ENCODE measurements at regions not wholly inside any gene's neighbourhood (a gene's known extent, or its start where the extent isn't known, plus 50 kb on each side); places are given as distances from the start of the nearest gene placed in this dataset.
"Not testable (repeated sequence)": the region's sequence is repeated elsewhere in the genome, so short reads cannot be mapped to it uniquely, and the experiment has no call there.

DNA sequence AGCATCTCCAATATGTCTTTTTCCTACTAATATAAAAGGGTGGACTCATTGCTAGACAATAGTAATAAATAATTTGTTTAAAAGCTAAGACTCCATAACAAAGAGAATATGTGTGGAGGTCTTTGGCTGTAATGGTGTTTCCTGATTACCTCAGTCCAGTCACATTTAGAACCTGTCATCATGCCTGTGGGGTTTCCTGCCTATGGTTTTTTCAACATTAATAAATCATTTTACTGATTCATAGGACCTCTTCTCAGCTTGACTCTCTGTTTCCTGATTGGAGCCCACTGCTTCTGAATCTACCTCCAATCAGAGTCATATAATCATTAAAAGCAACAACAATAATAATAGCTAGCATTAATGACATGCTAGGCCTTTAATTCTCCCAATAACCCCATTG is 52.4 kb upstream of the GNAI1 start:
- no peak for DNase-seq (ENCODE audit: low read depth, low spot score)

GRCh38 chr7:80078886-80079285 is 55.7 kb upstream of the GNAI1 start:
- DNase-seq (ENCODE audit: low read depth, low spot score) = no peak

DNA sequence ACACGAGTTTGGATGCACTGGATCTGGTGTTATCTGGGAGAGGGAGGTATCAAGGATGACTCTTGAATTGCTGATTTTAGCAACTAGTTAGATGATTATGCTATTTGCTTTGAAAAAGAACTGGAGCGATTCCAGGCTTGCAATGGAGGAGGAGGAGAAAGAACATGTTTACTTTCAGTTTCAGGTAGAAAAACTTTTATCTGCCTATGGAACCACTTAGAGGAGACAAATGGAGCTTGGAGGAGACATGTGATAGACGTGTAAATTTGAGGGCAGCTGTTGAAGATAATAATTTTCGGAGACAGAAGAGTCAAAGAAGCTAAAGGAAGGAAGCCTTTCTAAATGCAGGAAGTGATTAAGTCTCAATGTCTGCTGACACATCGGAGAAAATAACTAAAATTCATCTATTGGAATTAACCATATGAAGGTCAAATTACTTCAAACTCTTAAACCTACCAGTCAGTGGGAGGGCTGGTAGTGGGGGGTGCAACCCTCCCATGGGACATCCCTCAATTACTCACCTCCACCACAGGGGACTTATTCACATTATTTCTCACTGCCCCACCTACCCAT is 56.4 kb upstream of the GNAI1 start:
- DNase-seq (ENCODE audit: low read depth, low spot score) = no peak

DNA sequence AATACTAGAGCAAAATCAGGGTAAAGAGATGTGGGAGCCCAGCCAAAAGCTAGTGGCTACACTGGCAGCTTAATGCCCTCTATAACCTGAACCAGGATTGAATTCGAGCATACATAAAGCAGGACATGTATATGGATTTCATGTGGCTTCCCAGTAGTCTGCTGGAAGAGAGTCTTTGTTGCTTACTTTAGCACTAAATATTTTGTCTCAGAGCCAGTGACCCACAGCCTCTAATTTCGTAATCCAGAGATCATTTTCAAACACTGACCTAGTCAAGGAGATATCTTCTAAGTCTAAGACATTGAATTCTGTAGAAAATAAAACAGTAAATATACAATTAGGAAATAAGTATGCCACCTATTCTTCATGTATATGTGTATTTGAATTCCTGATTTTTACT is 64.2 kb upstream of the GNAI1 start:
- DNase-seq (ENCODE audit: low read depth, low spot score) = no peak

- no peak for DNase-seq (ENCODE audit: low read depth, low spot score)
These were observed 68.0 kb upstream of the GNAI1 start for GRCh38 chr7:80066639-80067038.

DNA sequence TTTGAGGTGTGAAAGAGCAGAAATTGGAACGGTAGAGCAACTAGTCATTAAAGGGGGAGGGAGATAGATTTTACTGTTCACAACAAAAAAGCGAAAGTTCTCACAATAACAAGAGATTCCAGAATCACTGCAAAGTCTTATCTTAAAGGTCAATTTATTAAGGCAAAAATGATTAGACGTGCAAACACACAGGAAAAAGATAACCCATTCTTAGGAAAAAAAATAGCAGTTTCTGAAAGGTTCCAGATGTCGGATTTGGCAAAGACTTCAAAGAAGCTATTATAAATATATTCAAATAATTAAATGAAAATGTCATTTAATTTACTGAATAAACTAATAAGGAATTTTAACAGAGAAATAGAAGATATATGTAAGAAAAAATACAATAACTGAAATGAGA is 70.8 kb upstream of the GNAI1 start:
- no peak for DNase-seq (ENCODE audit: low read depth, low spot score)

- no peak for DNase-seq (ENCODE audit: low read depth, low spot score)
These were observed 74.3 kb upstream of the GNAI1 start for GRCh38 chr7:80060218-80060806.

DNA sequence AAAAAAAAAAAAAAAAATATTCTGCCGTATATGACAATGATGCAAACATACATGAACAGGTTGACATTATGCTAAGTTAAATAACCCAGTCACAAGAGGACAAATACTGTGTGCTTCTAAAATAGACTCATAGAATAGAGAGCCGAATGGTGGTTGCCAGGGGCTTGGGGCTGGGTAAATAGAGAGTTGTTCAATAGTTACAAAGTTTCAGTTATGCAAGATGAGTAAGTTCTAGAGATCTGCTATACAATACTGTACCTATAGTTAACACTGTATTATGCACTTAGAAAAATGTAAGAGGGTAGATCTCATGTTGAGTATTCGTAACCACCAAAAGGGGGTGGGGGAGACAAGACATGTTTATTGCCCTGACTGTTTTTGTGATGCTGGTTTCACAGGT is 77.1 kb upstream of the GNAI1 start:
- no peak for DNase-seq (ENCODE audit: low read depth, low spot score)

DNA sequence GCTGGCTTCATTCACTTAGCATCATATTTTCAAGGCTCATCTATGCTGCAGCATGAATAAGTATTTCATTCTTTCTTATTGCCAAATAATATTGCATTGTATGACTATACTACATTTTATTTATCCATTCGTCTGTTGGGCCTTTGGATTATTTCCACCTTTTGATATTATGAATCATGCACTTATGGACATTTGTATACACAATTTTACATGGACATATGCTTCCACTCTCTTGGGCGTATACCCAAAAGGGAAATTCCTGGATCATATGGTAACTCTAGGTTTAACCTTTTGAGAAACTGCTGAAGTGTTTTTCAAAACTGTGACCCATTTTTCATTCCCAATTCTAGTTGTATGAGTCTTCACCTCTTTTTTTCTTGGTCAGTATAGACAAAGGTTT is 80.3 kb upstream of the GNAI1 start:
- DNase-seq (ENCODE audit: low read depth, low spot score) = no peak

GRCh38 chr7:80053124-80053523 is 81.5 kb upstream of the GNAI1 start:
- no peak for DNase-seq (ENCODE audit: low read depth, low spot score)

- DNase-seq (ENCODE audit: low read depth, low spot score) = no peak
These were observed 86.7 kb upstream of the GNAI1 start for GRCh38 chr7:80047856-80048459.

DNA sequence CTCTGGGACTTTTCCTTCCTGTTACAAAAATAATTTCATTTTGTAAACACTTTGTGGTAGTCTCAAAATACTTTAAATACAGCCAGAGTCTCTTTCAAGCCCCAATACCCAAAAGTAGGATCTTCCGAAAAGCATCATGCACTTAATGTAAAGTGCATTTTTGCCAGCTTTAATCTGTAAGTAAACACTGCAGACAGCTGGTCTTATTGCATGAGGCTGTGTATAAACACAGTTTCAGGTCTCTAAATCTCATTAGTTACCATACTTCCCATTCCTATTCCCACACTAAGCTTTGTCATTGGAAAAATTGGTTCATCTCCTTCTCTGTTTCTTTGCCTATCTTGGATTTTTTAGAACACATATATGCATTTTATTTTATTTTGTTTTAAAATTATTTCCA is 87.6 kb upstream of the GNAI1 start:
- no peak for DNase-seq (ENCODE audit: low read depth, low spot score)

DNA sequence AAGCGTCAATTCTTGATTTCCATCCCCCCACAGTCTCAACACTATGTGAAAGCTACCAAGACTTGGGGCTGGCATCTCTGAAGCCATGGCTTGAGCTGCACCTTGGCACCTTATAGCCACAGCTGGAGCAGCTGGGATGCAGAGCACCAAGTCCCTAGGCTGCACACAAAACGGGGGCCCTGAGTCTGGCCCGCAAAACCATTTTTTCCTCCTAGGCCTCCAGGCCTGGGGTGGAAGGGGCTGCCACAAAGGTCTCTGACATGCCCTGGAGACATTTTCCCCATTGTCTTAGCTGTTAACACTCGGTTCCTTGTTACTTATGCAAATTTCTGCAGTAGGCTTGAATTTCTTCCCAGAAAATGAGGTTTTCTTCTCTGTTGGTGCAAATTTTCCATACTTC is 89.8 kb upstream of the GNAI1 start:
- DNase-seq (ENCODE audit: low read depth, low spot score) = no peak

GRCh38 chr7:80040752-80041151 is 93.9 kb upstream of the GNAI1 start:
- DNase-seq (ENCODE audit: low read depth, low spot score) = no peak

DNA sequence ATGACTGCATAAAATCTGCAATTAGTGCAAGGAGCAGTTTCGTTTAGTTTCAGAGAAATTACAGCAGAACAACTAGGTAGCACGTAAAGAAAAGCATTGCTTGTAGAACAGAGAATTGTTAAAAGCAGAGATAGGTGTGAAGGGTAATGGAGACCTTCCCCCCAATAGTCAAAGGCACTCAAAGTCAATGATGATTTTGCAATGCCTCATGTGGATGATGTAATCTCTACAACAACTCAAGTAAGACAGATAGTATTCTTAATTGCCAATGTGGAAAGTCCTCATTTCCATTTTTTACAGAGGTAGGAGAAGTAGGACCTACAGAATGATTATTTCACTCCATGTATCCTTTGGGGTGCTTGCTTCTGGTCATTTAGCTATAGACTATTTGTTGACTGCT is 94.3 kb upstream of the GNAI1 start:
- no peak for DNase-seq (ENCODE audit: low read depth, low spot score)

- DNase-seq (ENCODE audit: low read depth, low spot score) = no peak
These were observed 95.3 kb upstream of the GNAI1 start for GRCh38 chr7:80039251-80039884.

DNA sequence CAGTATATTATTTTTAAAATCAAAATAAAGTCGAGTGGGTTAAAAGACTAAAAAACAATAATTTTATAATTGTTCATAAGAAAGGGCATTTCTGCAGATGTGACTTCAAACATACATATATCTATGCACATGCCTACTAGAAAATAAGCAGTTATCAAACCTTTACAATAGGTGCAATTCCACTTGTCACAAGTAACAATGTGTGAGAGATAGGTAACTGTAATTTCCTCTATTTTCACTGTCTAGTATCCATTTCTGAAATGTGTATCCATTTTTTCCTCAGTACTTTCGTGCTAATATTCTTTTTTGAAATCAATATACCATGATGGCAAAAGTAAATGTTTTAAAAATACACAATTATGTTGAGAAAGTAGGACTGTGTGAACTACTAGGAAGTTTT is 96.9 kb upstream of the GNAI1 start:
- no peak for DNase-seq (ENCODE audit: low read depth, low spot score)

GRCh38 chr7:80036107-80036506 is 98.5 kb upstream of the GNAI1 start:
- no peak for DNase-seq (ENCODE audit: low read depth, low spot score)

GRCh38 chr7:80028717-80029116 is 105.9 kb upstream of the GNAI1 start:
- no peak for DNase-seq (ENCODE audit: low read depth, low spot score)

DNA sequence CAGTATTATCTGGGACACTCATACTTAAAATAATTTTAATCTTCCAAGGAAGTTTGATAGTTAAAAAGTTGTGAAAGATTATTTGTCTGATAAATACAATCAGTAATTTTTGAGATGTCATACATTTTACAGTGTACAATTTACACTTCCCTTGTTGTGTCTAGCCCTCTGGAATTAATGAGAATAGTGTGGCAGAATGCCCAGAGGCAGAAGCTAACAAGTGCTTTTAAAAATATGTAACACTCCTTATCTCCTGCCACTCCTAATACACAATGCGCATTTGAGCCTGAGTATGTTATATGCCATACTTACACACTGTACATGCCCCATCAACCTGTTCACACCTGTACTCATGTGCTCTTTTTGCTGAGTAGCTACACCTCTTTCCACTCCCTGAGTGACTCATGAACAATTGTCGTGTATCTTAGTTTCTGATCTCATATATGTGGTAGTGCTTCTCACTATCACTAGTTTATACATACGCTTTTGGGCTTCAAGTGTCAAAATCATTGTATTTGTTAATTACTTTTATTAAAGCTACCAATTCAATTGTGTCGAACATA is 106.9 kb upstream of the GNAI1 start:
- DNase-seq (ENCODE audit: low read depth, low spot score) = no peak

GRCh38 chr7:80026766-80027165 is 107.9 kb upstream of the GNAI1 start:
- no peak for DNase-seq (ENCODE audit: low read depth, low spot score)

- DNase-seq (ENCODE audit: low read depth, low spot score) = not testable (repeated sequence)
These were observed 114.4 kb upstream of the GNAI1 start for GRCh38 chr7:80020277-80020676.

DNA sequence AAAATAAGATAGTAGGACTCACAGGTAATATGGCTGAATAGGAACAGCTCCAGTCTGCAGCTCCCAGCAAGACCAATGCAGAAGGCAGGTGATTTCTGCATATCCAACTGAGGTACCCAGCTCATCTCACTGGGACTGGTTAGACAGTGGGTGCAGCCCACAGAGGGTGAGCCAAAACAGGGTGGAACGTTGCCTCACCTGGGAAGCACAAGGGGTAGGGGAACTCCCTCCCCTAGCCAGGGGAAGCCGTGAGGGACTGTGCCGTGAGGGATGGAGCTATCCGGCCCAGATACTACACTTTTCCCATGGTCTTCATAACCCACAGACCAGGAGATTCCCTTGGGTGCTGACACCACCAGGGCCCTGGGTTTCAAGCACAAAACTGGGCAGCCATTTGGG is 114.8 kb upstream of the GNAI1 start:
- DNase-seq (ENCODE audit: low read depth, low spot score) = not testable (repeated sequence)
